NCI-H226 (cell line): ENCODE measurements at regions not wholly inside any gene's neighbourhood (a gene's known extent, or its start where the extent isn't known, plus 50 kb on each side); places are given as distances from the start of the nearest gene placed in this dataset.
"Not testable (repeated sequence)": the region's sequence is repeated elsewhere in the genome, so short reads cannot be mapped to it uniquely, and the experiment has no call there.

Experiments used
- DNase-seq: peaks from one replicate; pipeline ENCODE4 v3.0.0-alpha.2; 2015

GRCh38 chr14:38693423-38693822 is 409.6 kb downstream of the SEC23A start:
- DNase-seq: no peak

GRCh38 chr14:38669027-38669426 is 413.1 kb upstream of the CLEC14A start:
- DNase-seq: no peak

- no peak for DNase-seq
Observed at GRCh38 chr14:38663382-38663781, 407.5 kb upstream of the CLEC14A start.

GRCh38 chr14:38662781-38663180 is 406.9 kb upstream of the CLEC14A start:
- DNase-seq: no peak

GRCh38 chr14:38646391-38646790 is 390.5 kb upstream of the CLEC14A start:
- DNase-seq: no peak

GRCh38 chr14:38634913-38635312 is 379.0 kb upstream of the CLEC14A start:
- DNase-seq: not testable (repeated sequence)

- DNase-seq: no peak
Observed at GRCh38 chr14:38629412-38629811, 373.5 kb upstream of the CLEC14A start.

- DNase-seq: no peak
Observed at GRCh38 chr14:38627163-38627562, 371.3 kb upstream of the CLEC14A start.

- peak; percentile 5 for DNase-seq
Observed at GRCh38 chr14:38623661-38624060, 367.8 kb upstream of the CLEC14A start.

- no peak for DNase-seq
Observed at GRCh38 chr14:38618514-38618913, 362.6 kb upstream of the CLEC14A start.

GRCh38 chr14:38616959-38617358 is 361.1 kb upstream of the CLEC14A start:
- DNase-seq: peak; percentile 16

- DNase-seq: no peak
Observed at GRCh38 chr14:38611928-38612327, 356.0 kb upstream of the CLEC14A start.

GRCh38 chr14:38608244-38608643 is 352.4 kb upstream of the CLEC14A start:
- DNase-seq: no peak

GRCh38 chr14:38605193-38606114 is 349.6 kb upstream of the CLEC14A start:
- DNase-seq: no peak

GRCh38 chr14:38600572-38600971 is 344.7 kb upstream of the CLEC14A start:
- not testable (repeated sequence) for DNase-seq

- no peak for DNase-seq
Observed at GRCh38 chr14:38593476-38593875, 337.6 kb upstream of the CLEC14A start.

GRCh38 chr14:38592764-38593442 is 337.0 kb upstream of the CLEC14A start:
- DNase-seq: no peak

- no peak for DNase-seq
Observed at GRCh38 chr14:38589747-38590350, 334.0 kb upstream of the CLEC14A start.

GRCh38 chr14:38583471-38583870 is 327.6 kb upstream of the CLEC14A start:
- DNase-seq: no peak

GRCh38 chr14:38578278-38578681 is 322.4 kb upstream of the CLEC14A start:
- DNase-seq: no peak

GRCh38 chr14:38567703-38568102 is 311.8 kb upstream of the CLEC14A start:
- DNase-seq: no peak

GRCh38 chr14:38561657-38562056 is 305.8 kb upstream of the CLEC14A start:
- no peak for DNase-seq

GRCh38 chr14:38559711-38560110 is 303.8 kb upstream of the CLEC14A start:
- no peak for DNase-seq

- DNase-seq: not testable (repeated sequence)
Observed at GRCh38 chr14:38557391-38557790, 301.5 kb upstream of the CLEC14A start.
